GM19372 (cell line): ENCODE measurements at regions not wholly inside any gene's neighbourhood (a gene's known extent, or its start where the extent isn't known, plus 50 kb on each side); places are given as distances from the start of the nearest gene placed in this dataset.
"Not testable (repeated sequence)": the region's sequence is repeated elsewhere in the genome, so short reads cannot be mapped to it uniquely, and the experiment has no call there.

Source experiments
- ATAC-seq: cut with Tn5 transposase; IDR thresholded peaks from one replicate; pipeline ENCODE4 v1.9.1; 2021; ENCODE audit warnings: mild to moderate bottlenecking, low read depth, moderate library complexity; ENCODE audit not compliant: unreplicated experiment

DNA sequence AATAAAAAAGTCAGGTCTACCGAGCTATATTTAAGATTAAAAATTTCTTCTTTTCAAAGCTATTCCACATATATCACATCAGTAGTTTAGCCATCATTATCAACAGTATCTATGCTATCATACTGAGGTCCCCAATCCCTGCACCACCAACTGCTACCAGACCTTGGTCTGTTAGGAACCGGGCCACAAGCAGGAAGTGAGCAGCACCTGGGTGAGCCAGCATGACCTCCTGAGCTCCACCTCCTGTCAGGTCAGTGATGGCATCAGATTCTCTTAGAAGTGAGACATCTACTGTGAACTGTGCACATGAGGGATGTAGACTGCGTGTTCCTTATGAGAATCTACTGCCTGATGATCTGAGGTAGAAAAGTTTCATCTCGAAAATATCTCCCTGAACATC is 632.1 kb upstream of the KCND2 start:
- ATAC-seq, result no peak

GRCh38 chr7:119643558-119643957 is 629.4 kb upstream of the KCND2 start:
- ATAC-seq, result no peak

- no peak for ATAC-seq
Measured at GRCh38 chr7:119647286-119647685, 625.7 kb upstream of the KCND2 start.

GRCh38 chr7:119648752-119649151 is 624.2 kb upstream of the KCND2 start:
- not testable (repeated sequence) for ATAC-seq

GRCh38 chr7:119660080-119660479 is 612.9 kb upstream of the KCND2 start:
- ATAC-seq, result no peak

- no peak for ATAC-seq
Measured at GRCh38 chr7:119664601-119665000, 608.4 kb upstream of the KCND2 start.

GRCh38 chr7:119665796-119666195 is 607.2 kb upstream of the KCND2 start:
- no peak for ATAC-seq

DNA sequence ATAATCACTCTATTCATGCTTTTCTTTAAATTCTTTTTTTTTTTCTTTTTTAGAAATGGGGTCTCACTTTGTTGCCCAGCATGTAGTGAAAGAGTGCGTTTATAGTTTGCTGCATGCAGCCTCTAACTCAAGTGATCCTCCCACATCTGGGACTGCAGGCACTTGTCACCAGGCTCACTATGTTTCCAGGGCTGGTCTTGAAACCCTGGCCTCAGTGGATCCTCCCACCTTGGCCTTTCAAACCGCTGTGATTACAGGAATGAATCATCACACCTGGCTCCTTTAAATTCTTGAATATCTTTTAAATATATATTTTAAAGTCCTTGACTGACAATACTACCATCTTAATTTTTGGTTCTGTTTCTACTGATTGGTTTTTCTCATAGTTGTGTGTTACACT is 591.6 kb upstream of the KCND2 start:
- no peak for ATAC-seq

- ATAC-seq, result no peak
Measured at GRCh38 chr7:119684763-119685162, 588.2 kb upstream of the KCND2 start.

DNA sequence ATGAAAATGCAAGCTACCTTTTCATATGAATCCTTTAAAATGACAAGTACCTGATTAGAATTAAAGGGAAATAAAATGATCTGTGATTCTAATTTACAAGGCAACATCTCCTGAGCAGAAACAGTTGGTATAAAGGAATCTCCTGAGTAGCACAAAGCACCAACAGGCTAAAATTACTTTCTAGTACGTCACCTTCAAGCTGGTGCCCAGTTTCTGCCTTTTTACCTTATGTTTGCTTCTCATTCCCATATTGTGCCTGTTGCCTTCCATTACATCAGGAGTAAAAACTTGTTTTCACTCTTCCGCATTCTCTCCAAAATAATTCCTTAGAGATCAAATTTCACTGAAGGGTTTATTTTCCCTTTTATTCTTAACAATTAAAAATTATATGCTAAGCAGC is 587.1 kb upstream of the KCND2 start:
- no peak for ATAC-seq

GRCh38 chr7:119688831-119689230 is 584.1 kb upstream of the KCND2 start:
- ATAC-seq, result no peak

DNA sequence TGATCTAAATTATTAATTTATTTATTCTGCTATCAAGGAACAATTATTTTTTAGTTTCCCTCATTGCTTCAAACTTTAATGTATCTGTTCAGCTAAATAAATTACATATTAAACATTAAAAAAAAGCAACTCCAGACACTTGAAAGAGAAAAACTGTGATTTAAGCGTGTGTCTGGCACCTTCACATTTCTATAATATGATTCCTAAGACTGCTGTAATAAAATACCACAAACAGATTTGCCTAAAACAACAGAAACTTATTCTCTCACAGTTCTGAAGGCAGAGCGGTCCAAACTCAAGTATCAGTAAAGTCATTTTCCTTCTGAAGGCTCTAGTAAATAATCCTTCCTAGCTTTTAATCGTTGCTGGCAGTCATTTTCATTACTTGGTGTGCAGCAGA is 580.4 kb upstream of the KCND2 start:
- no peak for ATAC-seq

DNA sequence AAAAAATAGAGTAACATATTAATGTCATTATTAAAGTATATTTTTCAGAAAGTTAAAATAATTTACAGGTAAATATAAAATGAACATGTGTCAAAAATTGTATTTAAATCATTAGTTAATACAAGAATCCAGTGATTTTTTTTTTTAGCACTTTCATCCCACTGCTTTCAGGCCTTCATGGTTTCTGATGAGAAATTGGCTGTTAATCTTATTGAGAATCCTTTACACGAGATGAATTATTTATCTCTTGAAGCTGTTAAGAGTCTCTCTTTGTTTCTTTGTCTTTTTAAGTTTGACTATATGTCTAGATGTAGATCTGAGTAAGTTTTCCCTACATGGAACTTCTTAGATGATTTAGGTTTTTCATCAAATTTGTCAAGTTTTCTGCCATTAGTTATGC is 578.5 kb upstream of the KCND2 start:
- no peak for ATAC-seq

DNA sequence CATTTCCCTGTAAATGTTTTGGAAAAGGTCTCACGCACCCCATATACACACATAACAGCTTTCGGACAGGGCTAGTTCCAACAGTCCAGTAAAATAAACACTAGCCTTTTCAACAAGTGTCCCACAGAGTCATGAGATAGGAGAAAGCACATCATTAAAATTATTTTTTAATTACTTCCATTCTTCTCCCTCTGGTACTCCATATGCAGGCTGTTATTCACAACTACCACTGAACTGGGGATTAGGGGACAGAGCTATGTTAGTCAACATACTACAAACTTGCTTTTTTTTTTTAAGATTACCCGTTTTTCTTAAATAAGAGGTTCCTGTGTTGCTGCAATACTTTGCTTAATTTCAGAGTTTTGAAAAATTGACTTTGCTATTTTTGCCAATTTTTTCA is 576.6 kb upstream of the KCND2 start:
- ATAC-seq, result no peak

DNA sequence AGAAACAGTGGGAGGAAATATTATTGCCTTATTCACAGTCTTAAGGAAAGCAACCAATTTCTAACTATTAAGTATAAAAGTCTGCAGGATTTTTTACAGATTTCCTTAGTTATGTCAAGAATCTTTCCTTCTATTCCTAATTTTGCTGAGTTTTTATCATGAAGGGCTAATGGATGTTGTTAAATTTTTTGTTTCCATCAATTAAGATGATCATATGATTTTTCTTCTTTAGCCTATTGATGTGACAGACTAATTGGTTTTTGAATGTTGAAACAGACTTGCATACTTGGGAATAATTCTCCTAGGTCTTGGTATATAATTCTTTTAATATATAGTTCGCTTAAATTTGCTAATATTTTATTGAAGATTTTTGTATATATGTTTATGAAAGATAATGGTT is 569.1 kb upstream of the KCND2 start:
- no peak for ATAC-seq

DNA sequence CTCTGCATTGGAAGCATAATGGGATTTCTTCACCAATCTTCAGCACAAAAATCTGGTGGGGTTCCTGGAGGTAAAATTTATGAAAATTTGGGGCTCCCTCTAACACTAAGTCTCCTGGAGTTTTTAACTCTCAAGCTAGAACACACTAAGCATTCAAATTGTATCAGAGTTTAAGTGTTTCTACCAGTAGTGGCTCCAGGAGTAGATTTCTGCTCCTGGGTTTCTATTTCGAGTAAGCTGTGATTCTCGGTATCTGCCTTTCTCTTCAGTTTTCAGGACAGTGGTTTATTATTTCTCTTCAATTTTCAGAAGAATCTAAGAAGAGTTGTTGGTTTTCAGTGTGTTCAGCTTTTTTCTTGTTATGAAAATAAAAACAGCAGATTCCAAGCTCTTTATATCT is 566.4 kb upstream of the KCND2 start:
- no peak for ATAC-seq

GRCh38 chr7:119708891-119709290 is 564.1 kb upstream of the KCND2 start:
- ATAC-seq, result no peak

GRCh38 chr7:119711104-119711503 is 561.9 kb upstream of the KCND2 start:
- ATAC-seq, result no peak

GRCh38 chr7:119712886-119713462 is 560.0 kb upstream of the KCND2 start:
- ATAC-seq, result no peak

- no peak for ATAC-seq
Measured at GRCh38 chr7:119713606-119714005, 559.4 kb upstream of the KCND2 start.

DNA sequence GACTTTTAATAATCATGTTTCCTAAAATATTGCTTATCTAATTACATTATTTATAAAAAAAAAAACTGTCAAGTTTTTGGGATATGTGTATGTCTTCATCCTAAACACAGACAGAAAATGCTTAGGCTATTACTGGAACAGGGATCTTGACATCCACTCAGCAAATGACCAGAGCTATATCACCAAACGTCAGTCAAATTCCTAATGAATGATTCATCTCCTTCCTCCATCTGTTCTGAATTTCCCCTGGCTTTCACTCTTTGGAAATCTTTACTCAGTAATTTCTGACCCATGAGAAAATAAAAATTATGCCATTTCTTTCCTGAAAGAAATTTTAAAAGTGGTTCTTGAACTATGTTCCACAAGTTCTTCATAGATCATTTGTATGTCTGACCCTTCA is 552.4 kb upstream of the KCND2 start:
- ATAC-seq, result no peak

- no peak for ATAC-seq
Measured at GRCh38 chr7:119724041-119724792, 548.8 kb upstream of the KCND2 start.
